HG03432 (cell line): ENCODE measurements at regions not wholly inside any gene's neighbourhood (a gene's known extent, or its start where the extent isn't known, plus 50 kb on each side); places are given as distances from the start of the nearest gene placed in this dataset.
A peak's percentile ranks its signal among the peaks of the same experiment; 100 is the strongest.
"Not testable (repeated sequence)": the region's sequence is repeated elsewhere in the genome, so short reads cannot be mapped to it uniquely, and the experiment has no call there.

Source experiments
- ATAC-seq: cut with Tn5 transposase; IDR thresholded peaks from one replicate; pipeline ENCODE4 v1.9.1; 2021; ENCODE audit warnings: mild to moderate bottlenecking, moderate library complexity; ENCODE audit not compliant: unreplicated experiment

DNA sequence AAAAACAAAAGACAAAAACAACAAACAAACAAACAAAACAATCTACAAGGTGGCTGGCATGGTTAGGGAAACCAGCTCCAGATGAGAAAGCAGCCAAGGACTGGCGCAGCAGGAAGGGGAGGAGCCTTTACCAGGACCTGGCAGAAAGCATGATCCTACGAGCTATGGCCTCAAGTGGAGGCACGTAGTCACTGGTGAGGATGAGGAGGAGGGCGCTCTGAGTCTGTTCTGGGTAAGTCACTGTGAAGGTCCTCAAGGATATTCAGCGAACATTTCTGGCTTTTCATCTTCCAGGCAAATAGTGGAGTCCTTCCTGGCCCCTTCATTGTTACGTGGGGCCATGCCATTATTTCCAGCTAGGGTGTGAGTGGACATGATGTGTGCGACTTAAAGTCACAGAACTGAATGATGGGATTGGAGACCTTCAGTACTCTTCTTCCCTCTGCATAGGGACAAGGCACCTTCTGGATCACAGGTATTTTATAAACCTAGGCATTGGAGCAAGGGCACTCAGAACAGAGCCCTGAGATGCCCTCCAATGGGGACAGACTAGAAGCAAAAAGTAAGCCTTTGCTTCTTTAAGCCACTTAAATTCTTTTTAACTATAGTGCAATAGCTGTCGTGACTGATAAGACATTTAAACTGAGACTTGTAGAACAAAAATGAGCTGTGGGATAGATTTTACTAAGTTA lies 771.3 kb downstream of the RAB28 start:
- ATAC-seq = no peak

- no peak for ATAC-seq
Measured at GRCh38 chr4:12707381-12708175, 776.6 kb downstream of the RAB28 start.

DNA sequence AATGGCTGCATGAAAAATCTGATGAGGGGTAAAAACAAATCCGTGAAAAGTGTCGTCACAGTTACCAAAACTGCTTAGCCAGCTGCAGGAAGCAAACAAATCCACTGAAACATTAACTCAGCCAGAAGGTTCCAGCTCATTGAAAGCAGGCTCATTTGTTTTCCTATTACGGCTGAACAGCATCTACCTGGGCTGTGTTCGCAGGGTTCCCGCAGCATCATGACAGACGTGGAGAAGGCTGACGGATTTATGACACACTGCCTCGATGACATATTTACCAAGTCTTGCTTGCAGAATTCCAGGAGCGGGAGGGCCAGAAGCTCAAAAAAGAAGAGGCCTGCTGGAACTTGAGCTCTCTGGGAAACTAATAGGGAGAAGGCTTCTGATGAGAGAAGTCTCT lies 781.1 kb downstream of the RAB28 start:
- no peak for ATAC-seq

- ATAC-seq = peak; percentile 71
Measured at GRCh38 chr4:12701384-12701783, 782.8 kb downstream of the RAB28 start.

DNA sequence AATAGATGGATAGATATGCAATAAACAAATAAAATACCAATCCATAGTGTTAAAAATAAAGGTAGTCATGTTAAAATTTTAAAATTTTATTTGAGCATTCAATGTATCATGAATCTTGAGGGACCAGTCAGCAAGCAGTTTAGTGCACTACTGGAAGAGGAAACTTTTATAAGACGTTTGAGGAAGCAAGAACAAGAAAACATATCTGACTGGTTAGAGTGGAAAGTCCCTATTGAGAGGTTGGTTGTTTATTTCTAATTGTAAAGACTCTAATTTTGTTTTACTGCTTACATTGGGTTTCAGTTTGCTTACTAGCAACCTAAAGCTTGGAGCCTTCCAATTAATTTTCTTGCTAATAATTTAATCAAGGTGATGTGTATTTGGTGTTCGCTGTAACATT lies 786.2 kb downstream of the RAB28 start:
- ATAC-seq = peak; percentile 58

DNA sequence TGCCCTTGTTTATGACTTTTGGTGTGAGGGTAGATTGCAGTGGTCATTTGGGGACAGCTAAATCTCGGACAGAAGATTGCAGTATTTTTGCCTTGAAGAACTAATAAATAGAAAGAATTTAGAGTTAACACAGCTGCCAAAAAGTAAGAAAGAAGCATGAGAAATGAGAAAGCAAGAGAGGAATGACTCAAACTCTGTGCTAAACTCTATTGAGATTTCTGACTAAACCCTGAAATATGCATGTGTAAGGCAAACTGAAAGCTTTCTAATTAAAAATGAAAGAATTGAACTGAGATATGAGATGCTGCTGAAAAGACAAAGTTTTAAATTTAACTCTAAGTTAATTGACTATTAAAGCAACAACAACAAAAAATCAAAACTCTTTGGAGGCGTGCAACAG lies 791.3 kb downstream of the RAB28 start:
- no peak for ATAC-seq

- no peak for ATAC-seq
Measured at GRCh38 chr4:12691168-12691567, 793.0 kb downstream of the RAB28 start.

GRCh38 chr4:12689457-12689856 lies 794.7 kb downstream of the RAB28 start:
- no peak for ATAC-seq

DNA sequence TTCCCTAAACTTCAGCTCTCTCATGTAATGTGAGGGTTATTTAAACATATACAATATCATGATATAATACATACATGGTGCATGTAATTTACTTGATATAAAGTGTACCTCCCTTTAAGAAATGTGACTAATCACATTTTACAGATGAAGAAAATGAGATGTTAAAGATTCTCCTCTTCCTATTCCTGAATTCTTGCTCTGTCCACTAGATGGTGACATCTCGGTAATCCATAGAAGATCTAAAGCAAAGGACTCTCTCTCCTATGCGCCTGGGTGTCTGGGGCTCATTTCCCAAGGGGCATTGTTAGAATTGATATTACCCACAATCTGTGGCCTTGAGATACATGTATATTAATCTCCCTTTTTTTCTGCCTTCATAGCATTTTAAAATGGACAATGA lies 804.9 kb downstream of the RAB28 start:
- peak; percentile 45 for ATAC-seq

- ATAC-seq = no peak
Measured at GRCh38 chr4:12674184-12674583, 810.0 kb downstream of the RAB28 start.

DNA sequence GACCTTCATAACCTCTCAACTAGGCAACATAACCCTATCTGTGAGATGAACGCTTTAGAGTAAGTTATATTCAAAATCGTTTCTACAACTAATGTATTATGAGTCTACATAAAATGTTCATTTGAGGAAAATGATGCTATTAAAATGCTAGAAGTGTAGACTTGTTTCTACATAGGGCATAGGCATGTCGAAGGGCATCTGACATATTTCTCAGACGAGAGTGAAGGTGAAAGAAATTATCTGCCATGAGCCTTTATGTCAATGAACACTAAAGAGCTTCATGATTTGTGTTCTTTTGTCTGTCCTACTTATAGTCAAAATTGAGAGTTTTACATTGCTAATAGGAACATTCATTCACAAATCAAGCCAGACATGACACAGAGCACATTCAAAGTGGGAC lies 811.8 kb downstream of the RAB28 start:
- no peak for ATAC-seq

DNA sequence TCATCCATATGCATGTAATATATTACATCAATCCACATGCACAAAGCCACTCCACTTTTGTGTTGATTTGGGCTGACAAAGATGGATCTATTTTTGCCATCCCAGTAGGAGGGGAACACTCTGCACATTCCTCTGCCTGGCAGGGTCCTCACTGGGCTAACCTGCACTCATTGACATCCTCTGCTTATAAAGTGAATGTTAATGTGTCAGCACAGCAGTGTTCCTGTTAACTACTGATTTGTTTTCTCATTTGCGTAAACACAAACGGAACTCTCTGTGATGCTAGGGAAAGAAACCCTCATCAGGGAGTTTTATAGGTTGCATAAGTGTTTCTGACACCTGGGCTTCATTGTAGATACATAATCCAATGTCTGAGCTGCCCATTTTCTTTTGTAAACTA lies 826.0 kb downstream of the RAB28 start:
- no peak for ATAC-seq

DNA sequence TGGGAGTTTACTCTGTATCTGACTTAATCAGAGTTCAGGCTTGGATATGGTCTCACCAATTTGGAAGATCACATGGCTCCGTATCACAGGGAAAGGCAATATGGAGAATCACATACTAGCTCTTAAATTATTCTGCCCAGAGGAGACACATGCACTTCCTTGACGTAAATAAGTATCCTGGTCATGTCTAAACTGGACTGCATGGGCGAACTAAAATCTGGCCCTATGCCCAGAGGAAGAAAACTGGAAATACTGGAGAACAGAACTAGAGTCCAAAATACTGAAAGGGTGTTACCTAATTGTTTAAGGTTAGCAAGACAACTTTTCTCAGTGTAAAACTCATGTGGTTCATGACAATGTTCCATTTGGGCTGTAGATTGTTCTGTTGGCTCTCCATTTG lies 832.3 kb downstream of the RAB28 start:
- no peak for ATAC-seq

- ATAC-seq = no peak
Measured at GRCh38 chr4:12645732-12646131, 838.4 kb downstream of the RAB28 start.

GRCh38 chr4:12644261-12644660 lies 839.9 kb downstream of the RAB28 start:
- ATAC-seq = no peak

GRCh38 chr4:12636191-12636590 lies 847.9 kb downstream of the RAB28 start:
- ATAC-seq = no peak

GRCh38 chr4:12635629-12636028 lies 848.5 kb downstream of the RAB28 start:
- ATAC-seq = no peak

DNA sequence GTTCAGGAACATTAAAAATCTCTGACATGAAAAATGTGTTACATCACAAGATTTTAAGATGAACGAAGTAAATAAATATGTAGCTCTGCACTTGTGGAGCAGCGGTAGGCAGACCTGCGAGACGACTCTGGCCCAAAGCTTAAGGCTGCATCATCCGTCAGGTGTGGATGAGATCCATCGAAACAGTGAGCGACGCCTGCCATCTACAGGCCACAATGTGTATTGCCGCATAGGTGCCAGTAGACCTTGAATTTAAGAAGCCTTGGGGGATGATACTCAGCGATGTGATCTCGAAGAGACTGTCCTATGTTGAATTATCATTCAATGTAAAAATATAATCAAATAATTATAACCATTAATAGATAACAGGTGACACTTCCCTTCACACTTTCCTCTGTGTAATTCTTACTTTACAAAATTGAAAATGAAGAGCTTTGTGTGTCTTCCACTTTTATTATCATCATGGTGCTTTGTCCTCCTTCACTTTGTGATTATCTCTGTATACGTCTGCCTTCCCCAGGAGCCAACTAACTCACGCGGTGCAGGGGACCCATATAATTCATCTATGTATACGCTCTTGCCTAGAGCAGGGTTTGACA lies 851.0 kb downstream of the RAB28 start:
- ATAC-seq = peak; percentile 98

DNA sequence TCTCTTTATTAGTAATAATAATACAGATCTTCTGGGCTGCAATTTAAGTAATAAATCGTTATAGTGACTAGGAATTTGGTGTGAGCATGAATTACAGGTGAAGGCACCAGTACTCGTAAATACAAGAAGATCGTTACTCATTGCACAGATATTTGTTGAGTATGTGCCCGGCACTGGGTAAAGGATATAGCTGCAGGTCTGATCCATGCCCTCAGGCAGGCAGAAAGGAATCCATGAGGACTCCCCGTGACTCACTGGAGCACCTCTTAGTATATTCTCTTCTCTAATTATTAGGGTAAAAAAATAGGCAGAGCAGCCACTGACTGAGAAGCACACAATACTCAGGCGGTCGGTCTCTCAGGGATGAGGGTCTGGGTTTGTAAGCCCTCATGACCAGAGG lies 868.3 kb downstream of the RAB28 start:
- ATAC-seq = no peak

DNA sequence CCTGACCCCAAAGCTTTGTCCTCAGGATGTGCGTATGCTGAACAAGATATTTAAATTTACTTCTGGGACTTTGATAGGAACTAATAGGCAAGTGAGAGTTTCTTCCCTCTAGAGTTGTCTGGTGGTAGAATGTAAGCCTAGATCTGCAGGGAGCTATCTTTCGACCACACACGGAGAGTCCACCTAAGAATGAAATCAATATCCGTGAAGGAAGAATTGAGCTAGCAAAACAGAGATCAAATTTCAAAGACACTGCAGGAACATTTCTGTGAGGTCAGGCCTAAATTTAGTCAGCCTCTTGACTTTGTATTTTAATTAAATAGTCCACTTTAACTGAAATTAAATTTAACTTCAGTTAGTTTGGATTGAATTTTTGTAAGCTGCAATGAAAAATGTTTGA lies 871.3 kb downstream of the RAB28 start:
- ATAC-seq = no peak

DNA sequence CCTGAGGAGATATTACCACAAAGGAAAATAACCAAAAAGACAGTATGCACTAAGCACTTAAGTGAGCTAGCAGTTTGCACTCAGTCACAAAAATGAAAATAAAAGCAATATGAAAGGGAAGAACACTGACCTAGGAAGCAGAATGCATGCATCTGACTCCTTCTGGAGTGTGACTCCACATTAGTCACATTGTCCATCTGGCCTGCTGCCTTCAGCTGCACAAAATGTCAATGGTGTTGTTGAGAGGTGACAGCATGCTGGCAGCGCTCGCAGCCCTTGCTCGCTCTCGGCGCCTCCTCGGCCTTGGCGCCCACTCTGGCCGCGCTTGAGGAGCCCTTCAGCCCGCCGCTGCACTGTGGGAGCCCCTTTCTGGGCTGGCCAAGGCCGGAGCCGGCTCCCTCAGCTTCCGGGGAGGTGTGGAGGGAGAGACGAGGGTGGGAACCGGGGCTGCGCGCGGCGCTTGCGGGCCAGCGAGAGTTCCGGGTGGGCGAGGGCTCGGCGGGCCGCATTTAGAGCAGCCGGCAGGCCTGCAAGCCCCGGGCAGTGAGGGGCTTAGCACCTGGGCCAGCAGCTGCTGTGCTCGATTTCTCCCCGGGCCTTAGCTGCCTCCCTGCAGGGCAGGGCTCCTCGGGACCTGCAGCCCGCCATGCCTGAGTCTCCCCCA lies 874.8 kb downstream of the RAB28 start:
- ATAC-seq = not testable (repeated sequence)

DNA sequence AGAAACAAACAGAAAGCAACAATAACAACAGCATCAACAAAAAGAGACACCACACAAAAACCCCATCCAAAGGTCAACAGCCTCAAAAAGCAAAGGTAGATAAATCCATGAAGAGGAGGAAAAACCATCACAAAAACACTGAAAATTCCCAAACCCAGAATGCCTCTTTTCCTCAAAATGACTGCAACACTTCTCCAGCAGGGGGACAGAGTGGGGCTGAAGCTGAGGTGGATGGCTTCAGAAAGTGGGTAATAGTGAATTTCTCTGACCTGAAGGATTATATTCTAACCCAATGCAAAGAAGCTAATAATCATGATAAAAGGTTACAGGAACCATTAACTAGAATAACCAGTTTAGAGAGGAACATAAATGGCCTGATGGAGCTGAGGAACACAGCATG lies 888.2 kb downstream of the RAB28 start:
- ATAC-seq = no peak
